GM18520 (cell line): ENCODE measurements at regions not wholly inside any gene's neighbourhood (a gene's known extent, or its start where the extent isn't known, plus 50 kb on each side); places are given as distances from the start of the nearest gene placed in this dataset.

Experiments
- ATAC-seq: cut with Tn5 transposase; IDR thresholded peaks from one replicate; pipeline ENCODE4 v1.9.1; 2021; ENCODE audit not compliant: unreplicated experiment

DNA sequence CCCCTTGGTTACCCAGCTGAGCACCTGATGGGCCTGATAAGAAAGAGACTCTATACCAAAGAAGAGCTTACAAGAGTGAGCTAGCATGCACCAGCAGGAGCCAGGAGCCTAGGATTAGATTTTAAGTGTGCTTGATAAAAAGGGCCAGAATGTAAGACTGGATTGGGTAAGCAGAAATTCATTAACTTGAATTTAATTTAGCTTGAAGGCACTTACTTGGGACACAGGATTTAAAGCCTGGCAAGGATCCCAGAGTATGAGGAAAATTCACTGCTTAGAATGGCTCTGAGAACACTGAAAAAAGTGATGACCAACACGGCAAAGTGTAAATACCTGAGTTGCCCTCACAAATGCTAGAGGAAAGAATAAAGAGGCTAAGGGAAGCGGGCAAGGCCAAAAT lies 91.3 kb upstream of the RBBP8 start:
- no peak for ATAC-seq

DNA sequence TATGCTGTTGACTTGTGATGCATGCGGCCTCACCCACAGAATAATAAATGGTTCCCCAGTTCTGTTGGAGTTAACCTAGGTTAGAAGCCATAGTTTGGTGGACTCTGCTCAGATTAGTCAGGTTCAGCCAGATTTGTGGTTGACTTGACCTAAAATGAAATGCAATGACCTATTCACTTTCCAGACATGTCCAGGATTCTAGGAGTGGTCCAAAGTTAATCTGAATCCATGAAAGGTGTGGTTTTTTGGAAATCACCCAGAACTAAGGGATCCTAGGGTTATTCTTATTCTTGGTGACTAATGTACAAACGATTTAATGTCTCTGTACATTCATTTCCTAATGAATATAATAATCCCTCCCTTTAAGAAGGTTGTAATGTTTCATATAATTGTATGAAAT lies 88.9 kb upstream of the RBBP8 start:
- no peak for ATAC-seq

DNA sequence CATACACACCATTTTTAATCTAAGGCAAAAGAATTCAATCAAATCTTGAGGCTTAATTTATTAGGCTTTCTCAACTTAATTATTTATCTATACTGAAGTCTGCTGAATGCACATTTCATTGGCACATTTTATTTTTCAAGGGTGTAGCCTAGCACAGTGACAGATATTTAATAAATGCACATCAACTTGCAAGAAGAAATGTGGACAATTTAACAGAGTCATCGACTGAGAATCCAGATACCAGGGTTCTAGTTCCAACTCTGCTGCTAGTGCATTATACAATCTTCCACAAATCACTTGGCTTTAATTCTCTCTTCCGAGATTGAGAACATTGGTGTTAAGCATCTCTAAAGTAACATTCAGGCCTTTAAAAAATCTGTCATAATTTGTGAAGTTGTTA lies 88.5 kb upstream of the RBBP8 start:
- ATAC-seq: no peak

DNA sequence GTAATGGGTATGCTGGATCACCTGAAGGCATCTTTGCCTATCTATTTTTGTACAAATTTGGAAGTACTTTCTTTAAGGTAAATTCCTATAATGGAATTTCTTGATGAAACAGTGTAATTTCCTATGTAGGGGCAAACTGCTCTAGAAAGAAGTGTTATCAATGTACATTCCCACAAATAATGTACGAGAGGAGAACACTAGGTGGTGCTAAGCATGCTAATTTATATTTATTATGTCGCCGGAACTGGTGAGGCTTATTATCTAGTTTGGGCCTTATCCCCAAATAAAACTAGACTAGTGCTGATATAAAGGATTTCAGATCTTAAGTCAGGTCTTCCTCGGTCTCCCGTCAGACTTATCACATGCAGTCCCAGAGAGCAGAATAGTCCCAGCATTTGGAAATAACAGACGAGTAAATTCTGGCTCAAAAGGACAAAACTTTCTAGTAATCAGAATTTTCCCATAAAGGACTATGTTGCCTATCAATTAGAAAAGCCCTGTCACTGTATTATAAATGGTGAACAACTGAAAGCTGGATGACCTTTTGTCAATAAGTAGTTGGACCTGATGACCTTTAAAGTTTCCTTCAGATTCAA lies 86.9 kb upstream of the RBBP8 start:
- no peak for ATAC-seq

DNA sequence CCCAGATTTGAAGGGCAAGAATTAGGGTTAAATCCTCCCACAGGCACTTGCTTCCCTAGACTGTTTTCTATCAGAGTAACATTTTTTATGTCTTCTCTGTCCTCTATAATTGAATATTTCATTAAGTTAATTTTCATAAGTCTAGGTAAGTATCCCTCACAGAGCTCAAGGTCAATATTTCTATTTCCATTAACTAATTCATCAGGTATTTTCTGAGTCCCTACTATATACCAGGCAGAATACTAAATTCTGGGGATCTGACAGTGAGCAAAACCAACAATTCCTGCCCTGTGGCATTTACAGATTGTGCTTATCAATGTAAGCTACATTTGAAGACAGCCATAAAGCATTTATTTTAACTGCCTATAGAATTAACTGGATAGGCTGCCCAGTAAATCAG lies 86.4 kb upstream of the RBBP8 start:
- ATAC-seq: no peak

DNA sequence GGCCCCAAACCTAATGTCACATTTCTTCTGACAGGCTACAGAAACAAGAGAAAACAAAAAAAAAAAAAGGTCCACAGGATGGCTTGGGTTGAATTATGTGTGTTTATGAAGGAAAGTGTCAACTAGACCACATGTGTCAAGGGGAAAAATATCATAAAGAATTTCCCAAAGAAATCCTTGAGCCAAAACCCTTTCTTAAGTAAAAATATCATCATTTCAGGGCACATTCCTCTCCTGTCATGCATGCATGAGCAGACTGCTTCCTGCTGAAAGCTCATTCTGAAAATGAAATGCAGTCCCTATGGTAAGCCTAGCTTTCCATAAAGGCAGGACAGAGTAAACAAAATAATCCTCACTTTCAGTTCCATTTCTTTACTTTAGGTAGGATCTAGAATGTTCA lies 85.7 kb upstream of the RBBP8 start:
- no peak for ATAC-seq

DNA sequence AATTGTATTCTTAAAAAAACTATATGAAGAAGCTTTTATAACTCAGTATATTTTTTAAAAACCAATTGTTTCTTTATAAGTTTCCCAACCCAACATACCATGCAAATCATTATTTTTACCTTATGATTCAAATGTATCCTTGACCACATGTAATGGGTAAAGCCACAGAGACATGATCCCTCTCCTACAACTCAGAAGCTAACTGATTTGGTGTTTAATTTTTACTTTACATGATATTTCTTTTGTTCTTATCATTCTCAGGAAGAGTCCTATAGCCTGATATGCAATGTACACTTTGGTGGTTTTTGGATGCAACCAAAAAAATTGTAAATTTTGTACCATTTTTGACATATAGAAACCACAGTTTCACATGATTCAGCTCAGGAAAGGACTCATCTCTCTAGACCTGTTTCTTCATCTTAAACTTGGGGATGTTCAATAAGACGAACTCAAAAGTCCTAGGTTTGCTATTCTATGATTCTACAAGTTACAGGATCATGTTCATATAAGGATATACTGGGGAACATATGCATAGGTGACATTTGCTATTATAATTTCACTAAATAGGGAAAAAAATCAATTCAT lies 85.2 kb upstream of the RBBP8 start:
- no peak for ATAC-seq

DNA sequence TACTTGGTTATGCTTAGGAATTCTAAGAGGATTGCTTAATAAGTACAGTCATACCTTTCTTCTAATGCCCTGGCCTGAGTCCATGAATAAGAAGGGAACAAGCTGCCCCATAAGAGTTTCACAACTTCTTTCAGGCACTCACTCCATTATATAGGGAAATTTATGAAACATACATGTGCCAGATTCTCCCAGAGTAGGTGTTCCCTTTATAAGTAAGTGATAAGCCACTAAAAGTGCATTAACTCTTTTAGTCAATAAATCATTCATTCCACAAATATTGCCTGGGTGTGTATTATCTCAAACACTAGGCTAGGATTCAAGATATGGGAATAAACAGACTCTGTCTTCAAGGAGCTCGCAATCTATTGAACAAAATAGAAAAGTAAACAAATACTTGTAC lies 84.5 kb upstream of the RBBP8 start:
- no peak for ATAC-seq

DNA sequence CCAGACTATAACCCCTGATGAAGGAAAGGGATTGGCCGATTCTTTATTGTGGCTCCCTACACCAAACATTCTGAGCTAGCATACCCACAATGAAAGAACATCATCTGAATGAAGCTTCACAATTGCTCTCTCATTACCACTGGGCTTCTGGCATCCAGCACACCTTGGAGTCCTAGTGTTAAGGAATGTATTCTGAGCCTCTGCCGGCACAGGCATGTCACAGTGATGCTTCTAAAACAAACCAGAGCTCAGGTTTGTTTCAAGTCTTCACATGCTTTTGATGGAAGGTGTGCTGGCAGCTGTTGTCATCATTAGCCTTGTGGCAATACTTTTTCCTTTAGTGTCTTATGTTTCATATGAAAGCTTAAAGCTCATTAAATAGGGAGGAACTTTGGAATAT lies 76.3 kb upstream of the RBBP8 start:
- ATAC-seq: no peak

DNA sequence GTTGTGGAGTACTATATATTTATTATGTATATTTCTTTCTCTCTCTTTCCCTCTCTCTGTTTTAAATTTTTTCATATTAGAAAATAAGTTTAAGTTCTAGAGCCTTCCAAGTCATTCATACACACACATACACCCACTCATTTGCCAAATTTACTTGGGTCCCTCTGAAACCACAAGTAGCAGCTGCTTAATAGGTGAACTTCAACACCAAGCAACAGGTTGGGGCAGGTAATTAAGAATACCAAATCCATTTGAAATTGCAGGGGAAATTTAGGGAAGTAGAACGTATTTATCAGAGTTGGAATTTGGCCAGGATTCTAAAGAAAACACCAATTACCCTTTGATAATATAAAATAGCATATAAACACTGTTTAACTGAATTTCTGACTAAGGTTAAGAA lies 75.0 kb upstream of the RBBP8 start:
- ATAC-seq: no peak

DNA sequence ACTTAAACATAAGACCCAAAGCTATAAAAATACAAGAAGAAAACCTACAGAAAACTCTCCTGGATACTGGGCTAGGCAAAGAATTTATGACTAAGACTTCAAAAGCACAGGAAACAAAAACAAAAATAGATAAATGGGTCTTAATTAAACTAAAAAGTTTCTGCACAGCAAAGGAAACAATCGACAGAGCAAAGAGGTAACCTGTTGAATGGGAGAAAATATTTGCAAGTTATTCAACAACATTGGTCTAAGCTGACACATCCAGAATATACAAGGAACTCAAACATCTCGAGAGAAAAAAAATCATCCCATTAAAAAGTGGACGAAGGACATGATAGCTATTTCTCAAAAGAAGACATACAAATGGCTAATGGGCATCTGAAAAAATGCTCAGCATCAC lies 72.3 kb upstream of the RBBP8 start:
- no peak for ATAC-seq

DNA sequence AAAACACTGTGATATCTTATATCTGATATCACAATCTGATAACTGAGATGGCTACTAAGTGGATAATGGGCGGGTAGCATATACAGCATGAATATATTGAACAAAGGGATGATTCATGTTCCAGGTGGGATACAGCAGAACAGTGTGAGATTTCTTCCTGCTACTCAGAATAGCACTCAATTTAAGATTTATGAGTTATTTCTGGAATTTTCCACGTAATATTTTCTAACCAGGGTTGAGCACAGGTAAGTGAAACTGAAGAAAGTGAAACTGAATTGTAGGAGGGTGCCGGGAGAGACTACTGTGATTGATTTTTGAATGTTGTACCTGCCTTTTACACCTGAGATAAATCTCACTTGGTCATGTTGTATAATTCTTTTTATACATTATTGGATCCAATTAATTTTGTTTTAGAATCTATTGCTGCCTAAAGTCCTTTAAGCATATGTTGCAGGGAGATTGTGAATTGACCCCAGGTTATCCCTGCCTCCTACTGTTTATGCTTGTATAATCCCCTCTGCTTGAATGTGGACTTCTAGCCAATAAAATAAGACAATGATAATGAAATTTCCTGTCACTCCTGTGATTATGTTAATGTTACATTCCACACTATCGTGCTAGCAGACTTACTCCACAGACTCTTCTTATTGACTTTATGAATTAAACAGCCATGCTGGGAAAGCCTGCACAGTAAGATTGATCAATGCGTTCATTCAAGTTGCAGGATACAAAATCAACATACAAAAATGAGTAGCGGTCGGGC lies 67.6 kb upstream of the RBBP8 start:
- ATAC-seq: no peak

DNA sequence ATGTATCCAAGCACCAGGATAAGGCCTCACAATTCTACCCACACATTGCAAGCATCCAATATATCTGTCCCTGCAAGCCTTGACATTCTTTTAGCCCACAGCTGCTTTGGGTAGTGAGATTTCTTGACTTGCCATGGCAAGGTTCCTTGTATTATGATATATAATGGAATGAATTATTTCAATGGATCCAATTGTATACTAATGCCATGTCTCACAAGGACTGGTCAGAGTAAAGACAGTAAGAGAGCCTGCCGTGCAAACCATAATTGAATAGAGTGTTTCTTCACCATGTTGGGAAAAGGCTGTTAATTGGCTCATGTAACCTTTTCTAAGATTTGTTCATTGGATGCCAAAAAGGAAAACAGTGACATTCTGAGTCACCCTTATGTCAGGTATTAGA lies 64.3 kb upstream of the RBBP8 start:
- ATAC-seq: no peak

DNA sequence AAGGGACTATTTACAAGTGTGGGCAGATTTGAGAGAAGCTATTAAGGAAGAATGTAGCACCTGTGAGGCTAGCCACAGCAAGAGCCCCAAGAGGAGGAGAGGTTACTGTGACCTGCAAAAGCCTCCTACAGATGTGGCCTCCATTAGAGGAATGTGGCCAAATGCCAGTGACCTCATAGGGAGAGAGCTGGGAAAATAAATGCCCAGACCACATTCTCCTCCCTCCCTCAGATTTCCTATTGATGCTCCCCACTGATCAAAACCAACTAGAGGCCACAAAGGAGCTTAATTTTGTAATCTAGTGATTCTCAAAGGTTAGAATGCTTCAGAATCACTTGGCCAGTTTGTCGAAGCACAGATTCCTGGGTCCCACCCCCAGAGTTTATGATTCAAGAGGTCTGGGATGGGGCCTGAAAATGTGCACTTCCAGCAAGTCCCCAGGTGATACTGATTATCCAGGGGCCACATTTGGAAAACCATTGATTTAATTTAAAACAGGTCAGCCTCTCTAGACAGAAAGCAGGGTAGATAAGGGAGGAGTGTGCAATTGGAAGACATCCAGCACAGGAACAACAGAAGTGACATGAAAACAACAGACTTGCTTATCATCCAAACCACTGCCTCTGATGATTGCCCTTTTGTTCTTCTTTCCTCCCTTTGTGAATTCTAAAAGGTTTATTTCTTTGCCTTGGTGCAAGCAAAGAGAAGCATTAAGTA lies 61.2 kb upstream of the RBBP8 start:
- no peak for ATAC-seq

DNA sequence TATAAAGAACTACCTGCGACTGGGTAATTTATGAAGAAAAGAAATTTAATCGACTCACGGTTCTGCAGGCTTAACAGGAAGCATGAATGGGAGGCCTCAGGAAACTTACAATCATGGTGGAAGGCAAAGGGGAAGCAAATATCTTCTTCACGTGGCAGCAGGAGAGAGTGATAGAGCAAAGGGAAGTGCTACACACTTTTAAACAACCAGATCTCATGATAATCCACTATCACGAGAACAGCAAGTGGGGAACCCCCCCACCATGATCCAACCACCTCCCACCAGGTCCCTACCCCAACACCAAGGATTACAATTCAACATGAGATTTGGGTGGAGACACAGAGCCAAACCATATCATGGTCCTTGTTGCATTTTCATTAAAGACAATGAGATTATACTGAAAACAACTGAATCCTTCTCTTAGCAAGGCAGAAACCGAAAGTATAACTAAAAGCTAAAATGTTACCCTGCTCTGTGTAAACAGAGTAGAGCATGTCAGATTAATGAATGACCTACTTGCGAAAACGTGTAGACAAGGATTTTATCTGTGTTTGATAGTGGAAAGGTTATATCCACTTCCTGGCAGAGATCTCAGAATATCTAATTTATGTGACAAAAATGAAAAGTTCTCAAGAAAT lies 60.1 kb upstream of the RBBP8 start:
- peak; percentile 48 for ATAC-seq

DNA sequence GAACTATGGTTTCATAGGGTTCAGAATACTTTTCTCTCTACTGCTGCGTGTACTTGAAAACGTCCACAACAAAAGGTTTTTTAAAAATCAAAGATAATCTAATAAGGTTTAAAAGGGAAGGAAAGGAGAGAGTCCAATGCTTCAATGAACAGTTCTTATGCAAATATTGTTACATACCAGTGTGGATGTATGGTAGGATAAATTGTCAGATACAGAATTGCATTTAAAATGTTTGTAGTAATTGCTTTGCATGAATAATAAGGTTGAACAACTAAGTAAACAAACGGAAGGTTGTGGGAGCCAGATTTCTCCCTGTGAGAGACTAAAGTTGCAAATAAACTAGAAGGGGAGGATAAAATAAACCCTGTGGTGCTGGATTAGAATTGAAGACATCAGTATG lies 53.8 kb upstream of the RBBP8 start:
- no peak for ATAC-seq

DNA sequence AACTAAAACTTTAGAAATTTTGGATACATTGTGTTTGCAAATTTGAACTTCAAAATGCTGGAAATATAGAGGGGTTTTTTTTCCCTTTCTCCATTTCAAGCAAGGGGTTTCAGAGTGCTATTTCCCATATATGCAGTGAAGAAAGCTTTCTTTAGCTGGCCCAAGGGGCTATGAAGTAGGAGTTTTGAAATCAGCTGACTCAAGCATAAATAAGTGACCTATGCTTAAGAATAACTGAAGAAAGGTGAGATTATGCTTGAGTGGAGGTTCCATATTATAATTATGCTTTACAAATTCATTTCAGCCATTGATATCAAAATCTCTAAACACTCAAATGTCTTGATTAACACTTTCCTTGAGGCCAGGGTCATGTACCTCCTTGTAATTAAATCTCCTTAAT lies 51.0 kb upstream of the RBBP8 start:
- ATAC-seq: no peak

DNA sequence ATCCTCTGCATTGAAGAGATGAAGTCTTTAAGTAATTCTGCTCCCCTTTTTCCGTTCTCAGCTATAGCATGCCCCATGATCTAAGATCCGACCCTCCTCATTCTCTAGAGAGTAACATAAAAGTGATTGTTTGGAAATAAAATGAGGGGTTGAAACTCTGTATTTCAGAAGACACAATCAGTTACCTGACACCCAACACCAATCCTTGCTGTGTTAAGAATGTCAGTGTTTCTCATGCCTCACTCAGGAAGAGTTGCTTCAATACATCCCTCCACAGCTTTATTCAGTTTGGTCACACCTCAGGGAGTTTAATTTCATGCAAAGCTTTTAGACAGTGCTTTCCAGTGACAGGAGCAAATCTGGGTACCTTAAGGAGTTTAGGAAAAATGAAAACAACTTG lies 49.9 kb upstream of the RBBP8 start:
- ATAC-seq: no peak
